ENCODE measurements at regions not wholly inside any gene's neighbourhood (a gene's known extent, or its start where the extent isn't known, plus 50 kb on each side); places are given as distances from the start of the nearest gene placed in this dataset.

- TF ChIP-seq REST (IDR thresholded peaks at IDR 0.05; ENCODE audit: low read depth): no peak
- TF ChIP-seq TEAD4 (IDR thresholded peaks at IDR 0.05): no peak
- TF ChIP-seq CREB1 (IDR thresholded peaks at IDR 0.05; ENCODE audit: low read depth): no peak
- TF ChIP-seq TAF1 (IDR thresholded peaks at IDR 0.05; ENCODE audit: low read depth): no peak
- TF ChIP-seq CEBPB (IDR thresholded peaks at IDR 0.05): no peak
- no peak for TF ChIP-seq EP300 (IDR thresholded peaks at IDR 0.05; ENCODE audit: borderline replicate concordance)
- TF ChIP-seq RAD21 (IDR thresholded peaks at IDR 0.05; ENCODE audit: low read depth): no peak
- TF ChIP-seq FOXM1 (IDR thresholded peaks at IDR 0.05; ENCODE audit: borderline replicate concordance, low read depth): no peak
- no peak for TF ChIP-seq YY1 (IDR thresholded peaks at IDR 0.05; ENCODE audit: low read depth)
- TF ChIP-seq ZBTB7A (IDR thresholded peaks at IDR 0.05; ENCODE audit: low read depth): no peak
- no peak for TF ChIP-seq TCF12 (IDR thresholded peaks at IDR 0.05; ENCODE audit: low read depth)
- no peak for TF ChIP-seq MAX (IDR thresholded peaks at IDR 0.05)
Measured at GRCh38 chr10:21261842-21262294, 263.6 kb downstream of the SKIDA1 start.

Data from Ishikawa (cell line).